ENCODE measurements at regions not wholly inside any gene's neighbourhood (a gene's known extent, or its start where the extent isn't known, plus 50 kb on each side); places are given as distances from the start of the nearest gene placed in this dataset.

GRCh38 chr9:106596984-106597383 is 266.0 kb upstream of the ZNF462 start:
- Histone ChIP-seq H3K36me3 (ENCODE audit: control insufficient read depth in 2 of 2, extremely low read depth in 1 of 2, insufficient read depth in 2 of 2, low read length in 2 of 2) (no peaks in the 10 kb centered on the region), H3K9ac (ENCODE audit: control insufficient read depth, extremely low read depth, insufficient read depth, low read length) (no peak overlapping the region), H3K9me1 (ENCODE audit: control insufficient read depth, extremely low read depth, insufficient read depth, low read length) (no peaks in the 10 kb centered on the region), H3K4me3 (ENCODE audit: control insufficient read depth in 2 of 3, extremely low read depth in 1 of 3, insufficient read depth in 2 of 3, low read depth in 1 of 3, low read length in 3 of 3) (no peak overlapping the region), H3K9me3 (ENCODE audit: control insufficient read depth, low read depth, low read length) (no peaks in the 10 kb centered on the region), H3K4me2 (ENCODE audit: control insufficient read depth, extremely low read depth, insufficient read depth, low read depth, low read length) (no peak overlapping the region), H3K79me2 (ENCODE audit: control insufficient read depth, insufficient read depth, low read length) (no peaks in the 10 kb centered on the region), H3K4me1 (ENCODE audit: control insufficient read depth, extremely low read depth, insufficient read depth, low read length) (peaks cover under 1% of the 10 kb centered on the region), H3K27me3 (ENCODE audit: control insufficient read depth, extremely low read depth, insufficient read depth, low read length) (no peaks in the 10 kb centered on the region), H2AFZ (ENCODE audit: control insufficient read depth, low read length) (no peak overlapping the region), H4K20me1 (ENCODE audit: control insufficient read depth, extremely low read depth, insufficient read depth, low read length) (no peaks in the 10 kb centered on the region), H3K27ac (ENCODE audit: control insufficient read depth, insufficient read depth, low read length) (no peak overlapping the region)
- FAIRE-seq (no peak), DNase-seq (ENCODE audit: low read depth, low spot score) (no peak)
- dilution Hi-C loops (cut with MboI; ENCODE audit: extremely low pct_ligation_motif_present, low sequenced_read_pairs), result loop anchor here (25.0 kb wide), 1 partner anchor 265 kb away; the partner anchor contains the start of gene ZNF462
- no peak for TF ChIP-seq EZH2 (IDR thresholded peaks at IDR 0.05; ENCODE audit: low read length)
- TF ChIP-seq, protein P1, sequence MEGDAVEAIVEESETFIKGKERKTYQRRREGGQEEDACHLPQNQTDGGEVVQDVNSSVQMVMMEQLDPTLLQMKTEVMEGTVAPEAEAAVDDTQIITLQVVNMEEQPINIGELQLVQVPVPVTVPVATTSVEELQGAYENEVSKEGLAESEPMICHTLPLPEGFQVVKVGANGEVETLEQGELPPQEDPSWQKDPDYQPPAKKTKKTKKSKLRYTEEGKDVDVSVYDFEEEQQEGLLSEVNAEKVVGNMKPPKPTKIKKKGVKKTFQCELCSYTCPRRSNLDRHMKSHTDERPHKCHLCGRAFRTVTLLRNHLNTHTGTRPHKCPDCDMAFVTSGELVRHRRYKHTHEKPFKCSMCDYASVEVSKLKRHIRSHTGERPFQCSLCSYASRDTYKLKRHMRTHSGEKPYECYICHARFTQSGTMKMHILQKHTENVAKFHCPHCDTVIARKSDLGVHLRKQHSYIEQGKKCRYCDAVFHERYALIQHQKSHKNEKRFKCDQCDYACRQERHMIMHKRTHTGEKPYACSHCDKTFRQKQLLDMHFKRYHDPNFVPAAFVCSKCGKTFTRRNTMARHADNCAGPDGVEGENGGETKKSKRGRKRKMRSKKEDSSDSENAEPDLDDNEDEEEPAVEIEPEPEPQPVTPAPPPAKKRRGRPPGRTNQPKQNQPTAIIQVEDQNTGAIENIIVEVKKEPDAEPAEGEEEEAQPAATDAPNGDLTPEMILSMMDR (optimal IDR thresholded peaks at IDR 0.05 in 1 of 3, IDR thresholded peaks at IDR 0.05 in 1 of 3, conservative IDR thresholded peaks at IDR 0.05 in 1 of 3; ENCODE audit: extremely low read depth in 1 of 3, insufficient read depth in 2 of 3, low read length in 3 of 3), result no peak

DNA sequence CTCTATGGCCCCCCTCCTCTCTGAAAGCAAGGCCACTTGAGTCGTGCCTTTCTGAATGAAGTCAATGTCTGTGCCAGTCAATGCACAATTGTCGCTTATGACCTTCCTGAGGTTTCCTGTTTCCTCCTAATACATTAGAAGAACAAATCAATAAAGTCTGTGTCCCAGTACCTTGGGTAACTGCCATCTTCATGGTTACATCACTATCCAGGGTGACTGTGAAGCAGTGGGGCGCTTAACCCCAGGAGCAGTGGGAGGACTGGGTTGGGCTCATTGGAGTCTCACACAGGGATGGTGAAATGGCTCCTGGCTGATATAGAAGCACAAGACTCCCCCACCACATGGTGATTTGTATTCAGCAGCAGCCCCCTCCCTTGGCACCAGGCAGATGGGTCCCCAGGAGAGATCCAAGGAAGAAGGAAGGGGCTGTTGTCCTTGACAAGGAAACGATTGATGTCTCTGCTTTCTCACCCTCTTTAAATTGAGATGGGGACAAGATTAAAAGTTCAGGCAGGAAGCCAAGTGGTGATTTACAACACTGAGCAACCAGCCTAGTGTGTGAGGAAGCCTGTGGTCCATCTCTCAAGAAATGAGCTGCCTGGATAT is 261.9 kb upstream of the ZNF462 start:
- Histone ChIP-seq H4K20me1 (ENCODE audit: control insufficient read depth, extremely low read depth, insufficient read depth, low read length) (no peaks in the 10 kb centered on the region), H3K27ac (ENCODE audit: control insufficient read depth, insufficient read depth, low read length) (no peak overlapping the region), H3K9me3 (ENCODE audit: control insufficient read depth, low read depth, low read length) (no peaks in the 10 kb centered on the region), H3K27me3 (ENCODE audit: control insufficient read depth, extremely low read depth, insufficient read depth, low read length) (no peaks in the 10 kb centered on the region), H3K4me1 (ENCODE audit: control insufficient read depth, extremely low read depth, insufficient read depth, low read length) (peaks cover 3% of the 10 kb centered on the region), H3K79me2 (ENCODE audit: control insufficient read depth, insufficient read depth, low read length) (no peaks in the 10 kb centered on the region), H3K9ac (ENCODE audit: control insufficient read depth, extremely low read depth, insufficient read depth, low read length) (no peak overlapping the region), H3K4me3 (ENCODE audit: control insufficient read depth in 2 of 3, extremely low read depth in 1 of 3, insufficient read depth in 2 of 3, low read depth in 1 of 3, low read length in 3 of 3) (no peak overlapping the region), H3K36me3 (ENCODE audit: control insufficient read depth in 2 of 2, extremely low read depth in 1 of 2, insufficient read depth in 2 of 2, low read length in 2 of 2) (no peaks in the 10 kb centered on the region), H2AFZ (ENCODE audit: control insufficient read depth, low read length) (no peak overlapping the region), H3K9me1 (ENCODE audit: control insufficient read depth, extremely low read depth, insufficient read depth, low read length) (no peaks in the 10 kb centered on the region), H3K4me2 (ENCODE audit: control insufficient read depth, extremely low read depth, insufficient read depth, low read depth, low read length) (no peak overlapping the region)
- no peak for DNase-seq (ENCODE audit: low read depth, low spot score)
- dilution Hi-C loops (cut with MboI; ENCODE audit: extremely low pct_ligation_motif_present, low sequenced_read_pairs), result no loop called here
- FAIRE-seq, result peak; percentile 29
- TF ChIP-seq, protein P1 (optimal IDR thresholded peaks at IDR 0.05 in 1 of 3, IDR thresholded peaks at IDR 0.05 in 1 of 3, conservative IDR thresholded peaks at IDR 0.05 in 1 of 3; ENCODE audit: extremely low read depth in 1 of 3, insufficient read depth in 2 of 3, low read length in 3 of 3), result no peak
- no peak for TF ChIP-seq EZH2 (IDR thresholded peaks at IDR 0.05; ENCODE audit: low read length)
